ENCODE measurements at regions not wholly inside any gene's neighbourhood (a gene's known extent, or its start where the extent isn't known, plus 50 kb on each side); places are given as distances from the start of the nearest gene placed in this dataset.

GRCh38 chr22:48919851-48920589, 907.7 kb downstream of the BRD1 start:
- TF ChIP-seq, protein P1, sequence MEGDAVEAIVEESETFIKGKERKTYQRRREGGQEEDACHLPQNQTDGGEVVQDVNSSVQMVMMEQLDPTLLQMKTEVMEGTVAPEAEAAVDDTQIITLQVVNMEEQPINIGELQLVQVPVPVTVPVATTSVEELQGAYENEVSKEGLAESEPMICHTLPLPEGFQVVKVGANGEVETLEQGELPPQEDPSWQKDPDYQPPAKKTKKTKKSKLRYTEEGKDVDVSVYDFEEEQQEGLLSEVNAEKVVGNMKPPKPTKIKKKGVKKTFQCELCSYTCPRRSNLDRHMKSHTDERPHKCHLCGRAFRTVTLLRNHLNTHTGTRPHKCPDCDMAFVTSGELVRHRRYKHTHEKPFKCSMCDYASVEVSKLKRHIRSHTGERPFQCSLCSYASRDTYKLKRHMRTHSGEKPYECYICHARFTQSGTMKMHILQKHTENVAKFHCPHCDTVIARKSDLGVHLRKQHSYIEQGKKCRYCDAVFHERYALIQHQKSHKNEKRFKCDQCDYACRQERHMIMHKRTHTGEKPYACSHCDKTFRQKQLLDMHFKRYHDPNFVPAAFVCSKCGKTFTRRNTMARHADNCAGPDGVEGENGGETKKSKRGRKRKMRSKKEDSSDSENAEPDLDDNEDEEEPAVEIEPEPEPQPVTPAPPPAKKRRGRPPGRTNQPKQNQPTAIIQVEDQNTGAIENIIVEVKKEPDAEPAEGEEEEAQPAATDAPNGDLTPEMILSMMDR (IDR thresholded peaks at IDR 0.05), result no peak
- no peak for TF ChIP-seq POLR2A (IDR thresholded peaks at IDR 0.05)

All from heart left ventricle (tissue), 13 donors.